ENCODE measurements at regions not wholly inside any gene's neighbourhood (a gene's known extent, or its start where the extent isn't known, plus 50 kb on each side); places are given as distances from the start of the nearest gene placed in this dataset.

- TF ChIP-seq, protein P1, sequence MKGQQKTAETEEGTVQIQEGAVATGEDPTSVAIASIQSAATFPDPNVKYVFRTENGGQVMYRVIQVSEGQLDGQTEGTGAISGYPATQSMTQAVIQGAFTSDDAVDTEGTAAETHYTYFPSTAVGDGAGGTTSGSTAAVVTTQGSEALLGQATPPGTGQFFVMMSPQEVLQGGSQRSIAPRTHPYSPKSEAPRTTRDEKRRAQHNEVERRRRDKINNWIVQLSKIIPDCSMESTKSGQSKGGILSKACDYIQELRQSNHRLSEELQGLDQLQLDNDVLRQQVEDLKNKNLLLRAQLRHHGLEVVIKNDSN (IDR thresholded peaks at IDR 0.05; ENCODE audit: borderline replicate concordance, low read depth), result no peak
- TF ChIP-seq, protein P2, sequence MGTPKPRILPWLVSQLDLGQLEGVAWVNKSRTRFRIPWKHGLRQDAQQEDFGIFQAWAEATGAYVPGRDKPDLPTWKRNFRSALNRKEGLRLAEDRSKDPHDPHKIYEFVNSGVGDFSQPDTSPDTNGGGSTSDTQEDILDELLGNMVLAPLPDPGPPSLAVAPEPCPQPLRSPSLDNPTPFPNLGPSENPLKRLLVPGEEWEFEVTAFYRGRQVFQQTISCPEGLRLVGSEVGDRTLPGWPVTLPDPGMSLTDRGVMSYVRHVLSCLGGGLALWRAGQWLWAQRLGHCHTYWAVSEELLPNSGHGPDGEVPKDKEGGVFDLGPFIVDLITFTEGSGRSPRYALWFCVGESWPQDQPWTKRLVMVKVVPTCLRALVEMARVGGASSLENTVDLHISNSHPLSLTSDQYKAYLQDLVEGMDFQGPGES (IDR thresholded peaks at IDR 0.05; ENCODE audit: low read depth, low read length), result no peak
- TF ChIP-seq, protein P3, sequence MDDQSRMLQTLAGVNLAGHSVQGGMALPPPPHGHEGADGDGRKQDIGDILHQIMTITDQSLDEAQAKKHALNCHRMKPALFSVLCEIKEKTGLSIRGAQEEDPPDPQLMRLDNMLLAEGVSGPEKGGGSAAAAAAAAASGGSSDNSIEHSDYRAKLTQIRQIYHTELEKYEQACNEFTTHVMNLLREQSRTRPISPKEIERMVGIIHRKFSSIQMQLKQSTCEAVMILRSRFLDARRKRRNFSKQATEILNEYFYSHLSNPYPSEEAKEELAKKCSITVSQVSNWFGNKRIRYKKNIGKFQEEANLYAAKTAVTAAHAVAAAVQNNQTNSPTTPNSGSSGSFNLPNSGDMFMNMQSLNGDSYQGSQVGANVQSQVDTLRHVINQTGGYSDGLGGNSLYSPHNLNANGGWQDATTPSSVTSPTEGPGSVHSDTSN (IDR thresholded peaks at IDR 0.05), result no peak
- no peak for TF ChIP-seq REST (IDR thresholded peaks at IDR 0.05; ENCODE audit: low read depth, low read length)
- no peaks in the 10 kb centered on the region for H3K79me2 ChIP-seq (ENCODE audit: insufficient read depth)
- no peaks in the 10 kb centered on the region for H3K36me3 ChIP-seq (replicated peaks in 1 of 2; ENCODE audit: control insufficient read depth in 1 of 2, insufficient read depth in 2 of 2, low read length in 1 of 2)
- no peak for DNase-seq
- H3F3A ChIP-seq (replicated peaks; ENCODE audit: insufficient read depth), result no peaks in the 10 kb centered on the region
- no peaks in the 10 kb centered on the region for H3K4me1 ChIP-seq (ENCODE audit: control insufficient read depth in 1 of 2, insufficient read depth in 2 of 2, low read depth in 1 of 2, low read length in 1 of 2)
- no peak overlapping the region for H3K4me3 ChIP-seq (ENCODE audit: low read depth in 2 of 2, low read length in 1 of 2)
- POLR2A ChIA-PET, result no interaction called here
- no peaks in the 10 kb centered on the region for H3K27me3 ChIP-seq (ENCODE audit: insufficient read depth)
- H3K27ac ChIP-seq (ENCODE audit: low read depth in 2 of 2, low read length in 1 of 2), result no peak overlapping the region
- H3K9me3 ChIP-seq, result no peaks in the 10 kb centered on the region
- 52% methylated on average over 4 of the region's 4 CpGs for WGBS (ENCODE audit: low lambda C conversion rate)
- no peaks in the 10 kb centered on the region for H4K20me1 ChIP-seq (ENCODE audit: insufficient read depth)
- CTCF ChIA-PET, result interaction anchor here (0.5 to 4.6 kb wide), 2 partner anchors 29 to 90 kb away, joined by 3 to 16 read pairs; no protein-coding TSS in a partner anchor
- no peak overlapping the region for H3K9ac ChIP-seq
- no peaks in the 10 kb centered on the region for H3K9me2 ChIP-seq
- H3K4me2 ChIP-seq, result no peak overlapping the region
- no peak overlapping the region for H2AFZ ChIP-seq (ENCODE audit: low read depth)
These were observed 339.1 kb upstream of the CCNH start for GRCh38 chr5:87751824-87752223.

DNA sequence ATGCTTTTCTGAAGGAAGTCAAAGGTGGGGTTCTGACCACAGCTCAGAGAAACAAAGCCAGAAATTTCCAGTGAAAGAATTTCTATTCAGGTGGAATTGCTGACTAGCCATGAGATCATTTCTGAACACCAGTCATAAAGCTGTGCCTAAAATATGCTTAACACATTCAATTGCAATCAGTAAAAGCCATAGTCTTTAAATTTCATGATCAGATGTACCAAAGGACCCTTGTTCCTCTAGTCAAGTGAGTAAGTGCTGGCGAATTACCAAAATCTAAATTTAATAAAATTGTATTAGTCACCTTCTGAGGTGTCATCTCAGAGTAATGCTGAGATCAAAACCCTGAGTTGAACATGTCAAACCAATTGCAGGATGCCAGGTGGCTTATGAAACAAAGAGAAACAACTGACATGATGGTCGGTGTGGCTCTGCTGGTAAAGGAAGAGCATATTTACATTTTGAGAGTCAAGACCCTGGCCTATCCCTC is 334.2 kb upstream of the CCNH start:
- Histone ChIP-seq H3K27ac (ENCODE audit: low read depth in 2 of 2, low read length in 1 of 2) (no peak overlapping the region), H3K4me1 (ENCODE audit: control insufficient read depth in 1 of 2, insufficient read depth in 2 of 2, low read depth in 1 of 2, low read length in 1 of 2) (no peaks in the 10 kb centered on the region), H3K4me3 (ENCODE audit: low read depth in 2 of 2, low read length in 1 of 2) (no peak overlapping the region), H4K20me1 (ENCODE audit: insufficient read depth) (no peaks in the 10 kb centered on the region), H3F3A (replicated peaks; ENCODE audit: insufficient read depth) (no peaks in the 10 kb centered on the region), H3K9me3 (no peaks in the 10 kb centered on the region), H3K9ac (no peak overlapping the region), H2AFZ (ENCODE audit: low read depth) (no peak overlapping the region), H3K4me2 (no peak overlapping the region), H3K36me3 (replicated peaks in 1 of 2; ENCODE audit: control insufficient read depth in 1 of 2, insufficient read depth in 2 of 2, low read length in 1 of 2) (no peaks in the 10 kb centered on the region), H3K79me2 (ENCODE audit: insufficient read depth) (no peaks in the 10 kb centered on the region), H3K27me3 (ENCODE audit: insufficient read depth) (no peaks in the 10 kb centered on the region), H3K9me2 (no peaks in the 10 kb centered on the region)
- no peak for DNase-seq
- POLR2A ChIA-PET, result no interaction called here
- CTCF ChIA-PET, result interaction anchor here (1.0 kb wide), 1 partner anchor 933 kb away, joined by 3 read pairs; no protein-coding TSS in a partner anchor
- TF ChIP-seq MAX (IDR thresholded peaks at IDR 0.05; ENCODE audit: low read depth), result no peak
- TF ChIP-seq, protein P4, sequence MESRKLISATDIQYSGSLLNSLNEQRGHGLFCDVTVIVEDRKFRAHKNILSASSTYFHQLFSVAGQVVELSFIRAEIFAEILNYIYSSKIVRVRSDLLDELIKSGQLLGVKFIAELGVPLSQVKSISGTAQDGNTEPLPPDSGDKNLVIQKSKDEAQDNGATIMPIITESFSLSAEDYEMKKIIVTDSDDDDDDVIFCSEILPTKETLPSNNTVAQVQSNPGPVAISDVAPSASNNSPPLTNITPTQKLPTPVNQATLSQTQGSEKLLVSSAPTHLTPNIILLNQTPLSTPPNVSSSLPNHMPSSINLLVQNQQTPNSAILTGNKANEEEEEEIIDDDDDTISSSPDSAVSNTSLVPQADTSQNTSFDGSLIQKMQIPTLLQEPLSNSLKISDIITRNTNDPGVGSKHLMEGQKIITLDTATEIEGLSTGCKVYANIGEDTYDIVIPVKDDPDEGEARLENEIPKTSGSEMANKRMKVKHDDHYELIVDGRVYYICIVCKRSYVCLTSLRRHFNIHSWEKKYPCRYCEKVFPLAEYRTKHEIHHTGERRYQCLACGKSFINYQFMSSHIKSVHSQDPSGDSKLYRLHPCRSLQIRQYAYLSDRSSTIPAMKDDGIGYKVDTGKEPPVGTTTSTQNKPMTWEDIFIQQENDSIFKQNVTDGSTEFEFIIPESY (IDR thresholded peaks at IDR 0.05; ENCODE audit: borderline replicate concordance, low read depth), result no peak
- no peak for TF ChIP-seq SIN3A (IDR thresholded peaks at IDR 0.05; ENCODE audit: borderline replicate concordance, low read depth, low read length)
- TF ChIP-seq TCF12 (IDR thresholded peaks at IDR 0.05), result no peak
- TF ChIP-seq RXRA (IDR thresholded peaks at IDR 0.05; ENCODE audit: borderline replicate concordance, low read depth), result no peak
- TF ChIP-seq EP300 (IDR thresholded peaks at IDR 0.05; ENCODE audit: borderline replicate concordance in 1 of 2, low read depth in 1 of 2, low read length in 1 of 2), result no peak
- TF ChIP-seq RAD21 (IDR thresholded peaks at IDR 0.05; ENCODE audit: low read length), result no peak
- no peak for TF ChIP-seq CTCF (IDR thresholded peaks at IDR 0.05)
- no peak for TF ChIP-seq YY1 (IDR thresholded peaks at IDR 0.05; ENCODE audit: low read depth)
- TF ChIP-seq JUND (IDR thresholded peaks at IDR 0.05), result no peak
- TF ChIP-seq RFX5 (IDR thresholded peaks at IDR 0.05; ENCODE audit: low read length), result no peak
- TF ChIP-seq NFIC (IDR thresholded peaks at IDR 0.05; ENCODE audit: borderline replicate concordance), result no peak
- 28% methylated on average over 2 of the region's 2 CpGs for WGBS (ENCODE audit: low lambda C conversion rate)

All from SK-N-SH (cell line).